SK-N-MC (cell line): ENCODE measurements at regions not wholly inside any gene's neighbourhood (a gene's known extent, or its start where the extent isn't known, plus 50 kb on each side); places are given as distances from the start of the nearest gene placed in this dataset.

Source experiments
- EZH2 ChIP-seq: fragments of 200-600 bp; sonication (generic); IDR thresholded peaks from one replicate; pipeline ENCODE4 v1.6.1; 2017; ENCODE audit warnings: antibody characterized with exemption
- FOXP2 ChIP-seq: optimal IDR thresholded peaks from 2 replicates; pipeline ENCODE3; 2011; ENCODE audit warnings: mild to moderate bottlenecking, moderate library complexity; ENCODE audit not compliant: insufficient read depth; ENCODE audit errors: extremely low read length, control extremely low read depth
- POLR2AphosphoS5 ChIP-seq: IDR thresholded peaks from 2 replicates; pipeline ENCODE4 v1.6.1; 2012; ENCODE audit warnings: mild to moderate bottlenecking, low read depth, low read length, borderline replicate concordance

DNA sequence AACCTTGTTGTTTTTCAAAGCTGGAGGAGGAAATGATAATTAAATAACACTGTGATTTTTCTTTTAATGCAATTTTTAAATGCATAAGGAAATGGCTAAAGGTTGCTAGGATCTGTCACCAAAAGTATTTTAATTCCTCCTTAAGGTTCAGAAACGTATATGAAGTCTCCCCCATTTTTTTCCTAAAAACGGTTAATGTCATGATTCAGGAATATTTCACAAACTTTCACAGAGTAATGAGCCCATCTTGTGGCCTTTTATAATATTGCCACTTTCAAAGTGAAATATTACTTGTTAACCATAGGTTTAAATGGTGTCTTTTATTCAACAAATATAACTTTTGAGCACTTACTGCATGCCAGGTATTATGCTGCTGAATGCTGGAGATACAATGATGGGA is 99.5 kb upstream of the USP38 start:
- TF ChIP-seq POLR2AphosphoS5 (no peak), EZH2 (no peak), FOXP2 (no peak)
